ENCODE measurements at regions not wholly inside any gene's neighbourhood (a gene's known extent, or its start where the extent isn't known, plus 50 kb on each side); places are given as distances from the start of the nearest gene placed in this dataset.

DNA sequence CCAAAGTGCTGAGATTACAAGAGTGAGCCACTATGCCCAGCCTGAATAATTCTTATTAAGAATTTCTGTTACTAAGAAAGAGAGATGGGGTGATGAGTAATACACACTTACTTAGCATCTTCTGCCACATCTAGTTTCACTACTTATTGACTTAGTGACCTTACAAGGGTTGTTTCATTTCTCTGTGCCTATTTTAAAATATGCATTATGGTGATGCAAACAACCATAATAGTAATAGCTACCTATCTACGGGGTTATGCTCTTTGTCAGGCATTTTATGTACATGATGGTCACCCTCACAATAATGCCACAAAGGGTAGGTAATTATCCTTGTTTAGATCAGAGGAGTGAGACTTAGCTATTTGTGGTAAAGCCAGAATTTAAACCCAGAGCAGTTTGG lies 499.0 kb upstream of the SGCD start:
- Histone ChIP-seq H3K27ac (ENCODE audit: low read depth, low read length, poor library complexity, severe bottlenecking) (no peak overlapping the region), H3K4me3 (ENCODE audit: low read depth, low read length, poor library complexity, severe bottlenecking) (no peak overlapping the region), H3K36me3 (ENCODE audit: insufficient read depth, low read length) (no peaks in the 10 kb centered on the region), H3K79me2 (ENCODE audit: insufficient read depth, low read depth, low read length) (no peaks in the 10 kb centered on the region), H3K4me1 (ENCODE audit: insufficient read depth, low read length, poor library complexity, severe bottlenecking) (no peaks in the 10 kb centered on the region), H4K20me1 (ENCODE audit: insufficient read depth, low read length) (no peaks in the 10 kb centered on the region), H2AFZ (ENCODE audit: low read length) (no peak overlapping the region), H3K9me3 (ENCODE audit: low read length) (no peaks in the 10 kb centered on the region), H3K4me2 (ENCODE audit: low read length) (no peak overlapping the region), H3K9me2 (ENCODE audit: insufficient read depth, low read length) (no peaks in the 10 kb centered on the region)
- DNase-seq (ENCODE audit: low spot score): no peak
- ChIA-PET POLR2A (no interaction called here), CTCF (ENCODE audit: unreplicated experiment) (no interaction called here)
- BruUV-seq (replicated peaks): no TSS peak
- intact Hi-C loops (cut with micrococcal nuclease; ENCODE audit: unreplicated experiment): no loop called here
- no peak for TF ChIP-seq EZH2phosphoT487 (IDR thresholded peaks at IDR 0.05; ENCODE audit: borderline replicate concordance, low read depth, low read length)
- TF ChIP-seq, protein P1, sequence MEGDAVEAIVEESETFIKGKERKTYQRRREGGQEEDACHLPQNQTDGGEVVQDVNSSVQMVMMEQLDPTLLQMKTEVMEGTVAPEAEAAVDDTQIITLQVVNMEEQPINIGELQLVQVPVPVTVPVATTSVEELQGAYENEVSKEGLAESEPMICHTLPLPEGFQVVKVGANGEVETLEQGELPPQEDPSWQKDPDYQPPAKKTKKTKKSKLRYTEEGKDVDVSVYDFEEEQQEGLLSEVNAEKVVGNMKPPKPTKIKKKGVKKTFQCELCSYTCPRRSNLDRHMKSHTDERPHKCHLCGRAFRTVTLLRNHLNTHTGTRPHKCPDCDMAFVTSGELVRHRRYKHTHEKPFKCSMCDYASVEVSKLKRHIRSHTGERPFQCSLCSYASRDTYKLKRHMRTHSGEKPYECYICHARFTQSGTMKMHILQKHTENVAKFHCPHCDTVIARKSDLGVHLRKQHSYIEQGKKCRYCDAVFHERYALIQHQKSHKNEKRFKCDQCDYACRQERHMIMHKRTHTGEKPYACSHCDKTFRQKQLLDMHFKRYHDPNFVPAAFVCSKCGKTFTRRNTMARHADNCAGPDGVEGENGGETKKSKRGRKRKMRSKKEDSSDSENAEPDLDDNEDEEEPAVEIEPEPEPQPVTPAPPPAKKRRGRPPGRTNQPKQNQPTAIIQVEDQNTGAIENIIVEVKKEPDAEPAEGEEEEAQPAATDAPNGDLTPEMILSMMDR (conservative IDR thresholded peaks at IDR 0.05; ENCODE audit: low read length): no peak

DNA sequence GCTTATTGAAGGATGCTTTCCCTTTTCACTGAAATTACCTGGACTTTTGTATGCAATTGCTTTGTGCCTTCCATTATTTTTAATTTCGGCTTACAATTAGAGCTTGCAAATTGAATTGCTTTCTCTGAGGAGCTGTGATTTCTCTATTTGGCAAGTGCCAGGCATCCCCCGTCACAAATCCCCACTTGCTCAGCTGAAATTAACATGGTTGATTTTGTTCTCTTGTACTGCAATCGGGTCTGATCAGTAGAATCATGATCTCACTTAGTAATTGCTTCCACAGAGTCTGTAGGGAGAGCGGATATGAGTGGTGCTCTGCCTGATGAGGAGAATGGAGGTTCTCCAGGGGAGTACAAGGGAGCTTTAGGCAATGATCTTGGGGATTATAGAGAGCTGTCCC lies 495.5 kb upstream of the SGCD start:
- no TSS peak for BruUV-seq (replicated peaks)
- Histone ChIP-seq H4K20me1 (ENCODE audit: insufficient read depth, low read length) (no peaks in the 10 kb centered on the region), H3K9me2 (ENCODE audit: insufficient read depth, low read length) (no peaks in the 10 kb centered on the region), H3K4me1 (ENCODE audit: insufficient read depth, low read length, poor library complexity, severe bottlenecking) (no peaks in the 10 kb centered on the region), H3K9me3 (ENCODE audit: low read length) (no peaks in the 10 kb centered on the region), H2AFZ (ENCODE audit: low read length) (no peak overlapping the region), H3K36me3 (ENCODE audit: insufficient read depth, low read length) (no peaks in the 10 kb centered on the region), H3K27ac (ENCODE audit: low read depth, low read length, poor library complexity, severe bottlenecking) (no peak overlapping the region), H3K4me2 (ENCODE audit: low read length) (no peak overlapping the region), H3K4me3 (ENCODE audit: low read depth, low read length, poor library complexity, severe bottlenecking) (no peak overlapping the region), H3K79me2 (ENCODE audit: insufficient read depth, low read depth, low read length) (no peaks in the 10 kb centered on the region)
- no peak for TF ChIP-seq EZH2phosphoT487 (IDR thresholded peaks at IDR 0.05; ENCODE audit: borderline replicate concordance, low read depth, low read length)
- TF ChIP-seq, protein P1 (conservative IDR thresholded peaks at IDR 0.05; ENCODE audit: low read length): no peak
- ChIA-PET POLR2A (no interaction called here), CTCF (ENCODE audit: unreplicated experiment) (interaction anchor here (0.6 kb wide), 1 partner anchor 59 kb away, joined by 5 read pairs; no protein-coding TSS in a partner anchor)
- no peak for DNase-seq (ENCODE audit: low spot score)
- intact Hi-C loops (cut with micrococcal nuclease; ENCODE audit: unreplicated experiment): no loop called here

DNA sequence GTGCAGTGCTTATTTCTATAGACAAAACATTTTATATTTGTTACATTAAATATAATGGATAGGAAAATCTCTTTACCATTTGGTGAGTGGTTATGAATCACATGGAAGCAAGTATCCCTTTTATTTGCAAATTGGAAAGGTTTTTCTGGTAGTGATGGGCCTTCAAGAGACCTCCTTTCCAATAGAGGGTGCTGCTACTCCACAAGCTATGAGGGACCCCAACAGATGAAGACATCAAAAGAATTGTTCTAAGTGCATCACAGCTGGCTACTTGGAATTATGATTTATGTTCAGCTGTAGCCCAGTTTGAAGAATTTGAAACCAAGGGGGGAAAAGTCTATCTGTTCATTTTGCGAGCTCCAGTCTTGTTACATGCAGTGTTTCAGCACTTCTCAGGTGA lies 493.7 kb upstream of the SGCD start:
- Histone ChIP-seq H3K79me2 (ENCODE audit: insufficient read depth, low read depth, low read length) (no peaks in the 10 kb centered on the region), H3K4me1 (ENCODE audit: insufficient read depth, low read length, poor library complexity, severe bottlenecking) (no peaks in the 10 kb centered on the region), H3K4me3 (ENCODE audit: low read depth, low read length, poor library complexity, severe bottlenecking) (no peak overlapping the region), H3K4me2 (ENCODE audit: low read length) (no peak overlapping the region), H4K20me1 (ENCODE audit: insufficient read depth, low read length) (no peaks in the 10 kb centered on the region), H3K27ac (ENCODE audit: low read depth, low read length, poor library complexity, severe bottlenecking) (no peak overlapping the region), H2AFZ (ENCODE audit: low read length) (no peak overlapping the region), H3K36me3 (ENCODE audit: insufficient read depth, low read length) (no peaks in the 10 kb centered on the region), H3K9me3 (ENCODE audit: low read length) (no peaks in the 10 kb centered on the region), H3K9me2 (ENCODE audit: insufficient read depth, low read length) (no peaks in the 10 kb centered on the region)
- TF ChIP-seq EZH2phosphoT487 (IDR thresholded peaks at IDR 0.05; ENCODE audit: borderline replicate concordance, low read depth, low read length): no peak
- TF ChIP-seq, protein P1 (conservative IDR thresholded peaks at IDR 0.05; ENCODE audit: low read length): peak; percentile 40
- intact Hi-C loops (cut with micrococcal nuclease; ENCODE audit: unreplicated experiment): no loop called here
- CTCF ChIA-PET (ENCODE audit: unreplicated experiment): no interaction called here
- DNase-seq (ENCODE audit: low spot score): peak; percentile 1
- no TSS peak for BruUV-seq (replicated peaks)
- POLR2A ChIA-PET: no interaction called here
